A549 (cell line): ENCODE measurements at regions not wholly inside any gene's neighbourhood (a gene's known extent, or its start where the extent isn't known, plus 50 kb on each side); places are given as distances from the start of the nearest gene placed in this dataset.

Source experiments
- ATAC-seq, 2 experiments: fragments of 200-7000 bp in 1 of 2; fragments of >200 bp in 1 of 2; cut with Nextera tagmentation in 1 of 2; cut with Tn5 transposase in 1 of 2; 3 replicates each; pipeline versions ENCODE4 v1.8.0 to v1.9.1; 2018 to 2020; ENCODE audit warnings: mild to moderate bottlenecking in 1 of 2, moderate library complexity in 1 of 2
- CTCF ChIA-PET: fragments of 300-600 bp; sonication (Branson Sonifier 250); formaldehyde crosslinking; extraction: SDS; loops from one replicate; lab custom pipeline; 2021; ENCODE audit warnings: antibody characterized with exemption, inconsistent platforms; lab: Yijun Ruan, JAX
- POLR2A ChIA-PET: fragments of 350-600 bp; formaldehyde crosslinking; extraction: SDS; loops from one replicate; lab custom pipeline; 2021; ENCODE audit warnings: antibody characterized with exemption, inconsistent platforms; lab: Yijun Ruan, JAX
- DNase-seq, 2 experiments: peaks; one replicate each; pipeline versions ENCODE4 v3.0.0 to v3.0.0-alpha.2; 2011 to 2016; ENCODE audit warnings: low read depth in 1 of 2, low spot score in 1 of 2
- FAIRE-seq: peaks from 2 replicates; lab custom pipeline; 2011; peaks lifted over from hg19 to GRCh38; lab: Jason Lieb, UNC
- H3K27ac ChIP-seq, 2 experiments: fragments of >200 bp; sonication (Bioruptor Twin); formaldehyde crosslinking; 3 replicates each; pipeline ENCODE4 v1.5.1; 2016 to 2017
- H3K4me1 ChIP-seq: fragments of >200 bp; sonication (Bioruptor Twin); formaldehyde crosslinking; 3 replicates; pipeline ENCODE4 v1.6.1; 2016
- H3K4me2 ChIP-seq: fragments of >200 bp; sonication (Bioruptor Twin); formaldehyde crosslinking; 3 replicates; pipeline ENCODE4 v1.6.1; 2016
- H3K4me3 ChIP-seq: fragments of >200 bp; sonication (Bioruptor Twin); formaldehyde crosslinking; 3 replicates; pipeline ENCODE4 v1.5.1; 2016
- H3K9me3 ChIP-seq: fragments of >200 bp; sonication (Bioruptor Twin); formaldehyde crosslinking; 3 replicates; pipeline ENCODE4 v1.6.1; 2016
- ATOH8 ChIP-seq: fragments of 250-450 bp; sonication (Bioruptor Pico); IDR thresholded peaks from 2 replicates; pipeline ENCODE4 v1.5.0; 2020; ENCODE audit warnings: low read depth, mild to moderate bottlenecking, moderate library complexity
- CBX2 ChIP-seq: fragments of 200-600 bp; sonication (generic); IDR thresholded peaks from 2 replicates; pipeline ENCODE4 v1.6.1; 2016; ENCODE audit warnings: low read depth, mild to moderate bottlenecking, borderline replicate concordance
- CBX8 ChIP-seq: fragments of 200-600 bp; sonication (generic); IDR thresholded peaks from 2 replicates; pipeline ENCODE4 v1.6.1; 2016
- CEBPB ChIP-seq, 2 experiments: fragments of >200 bp in 1 of 2; sonication (Bioruptor Twin) in 1 of 2; formaldehyde crosslinking in 1 of 2; IDR thresholded peaks; 2 replicates each; pipeline ENCODE4 v1.6.1; 2012 to 2016
- CHD4 ChIP-seq: fragments of 200-600 bp; sonication (generic); IDR thresholded peaks from 2 replicates; pipeline ENCODE4 v1.6.1; 2016; ENCODE audit warnings: antibody characterized with exemption, mild to moderate bottlenecking, borderline replicate concordance
- EHF ChIP-seq: fragments of 250-450 bp; sonication (Bioruptor Pico); IDR thresholded peaks from 2 replicates; pipeline ENCODE4 v1.5.0; 2020; ENCODE audit warnings: mild to moderate bottlenecking
- EP300 ChIP-seq, 2 experiments: fragments of >200 bp; sonication (Bioruptor Twin); formaldehyde crosslinking; IDR thresholded peaks; 2 replicates in 1 of 2; 3 replicates in 1 of 2; pipeline ENCODE4 v1.6.1; 2016 to 2017
- ESRRA ChIP-seq: fragments of 150-350 bp; IDR thresholded peaks from 2 replicates; pipeline ENCODE4 v1.6.1; 2014; ENCODE audit warnings: mild to moderate bottlenecking, low read length, borderline replicate concordance
- FOSL2 ChIP-seq, 2 experiments: fragments of 450-650 bp in 1 of 2; fragments of >200 bp in 1 of 2; sonication (Bioruptor Twin) in 1 of 2; formaldehyde crosslinking; IDR thresholded peaks; 2 replicates each; pipeline versions ENCODE4 v1.5.0 to v1.6.1; 2016 to 2020; ENCODE audit warnings: mild to moderate bottlenecking in 1 of 2, moderate library complexity in 1 of 2
- GATA3 ChIP-seq: IDR thresholded peaks from 2 replicates; pipeline ENCODE4 v1.6.1; 2012; ENCODE audit warnings: borderline replicate concordance
- HEYL ChIP-seq: fragments of 250-450 bp; sonication (Bioruptor Pico); IDR thresholded peaks from 2 replicates; pipeline ENCODE4 v1.8.0; 2021; ENCODE audit warnings: mild to moderate bottlenecking, moderate library complexity
- HOXB13 ChIP-seq: fragments of 250-450 bp; sonication (Bioruptor Pico); IDR thresholded peaks from 2 replicates; pipeline ENCODE4 v1.5.0; 2020; ENCODE audit warnings: low read depth, mild to moderate bottlenecking, moderate library complexity
- HOXB5 ChIP-seq: fragments of 250-450 bp; sonication (Bioruptor Pico); IDR thresholded peaks from 2 replicates; pipeline ENCODE4 v1.5.0; 2020; ENCODE audit warnings: mild to moderate bottlenecking, moderate library complexity
- JUN ChIP-seq, 2 experiments: fragments of >200 bp; sonication (Bioruptor Twin); formaldehyde crosslinking; IDR thresholded peaks; 2 replicates in 1 of 2; 3 replicates in 1 of 2; pipeline ENCODE4 v1.6.1; 2016 to 2017
- JUNB ChIP-seq: fragments of >200 bp; sonication (Bioruptor Twin); formaldehyde crosslinking; IDR thresholded peaks from 2 replicates; pipeline ENCODE4 v1.6.1; 2016
- KDM1A ChIP-seq: fragments of 200-600 bp; sonication (generic); IDR thresholded peaks from 2 replicates; pipeline ENCODE4 v1.6.1; 2016; ENCODE audit warnings: low read depth, mild to moderate bottlenecking
- MAX ChIP-seq: IDR thresholded peaks from 2 replicates; pipeline ENCODE4 v1.6.1; 2012
- MYC ChIP-seq: IDR thresholded peaks from 2 replicates; pipeline ENCODE4 v1.6.1; 2012; ENCODE audit warnings: mild to moderate bottlenecking, inconsistent platforms, low read length, improper control_type of control experiment, borderline replicate concordance
- NFE2L2 ChIP-seq: fragments of 150-350 bp; conservative IDR thresholded peaks from 2 replicates; pipeline ENCODE4 v1.6.1; 2014; ENCODE audit warnings: low read length
- NPAS2 ChIP-seq: fragments of 250-450 bp; sonication (Bioruptor Pico); IDR thresholded peaks from 2 replicates; pipeline ENCODE4 v1.8.0; 2022; ENCODE audit warnings: mild to moderate bottlenecking, moderate library complexity, borderline replicate concordance
- NR3C1 ChIP-seq: fragments of >200 bp; sonication (Bioruptor Twin); formaldehyde crosslinking; IDR thresholded peaks from 3 replicates; pipeline ENCODE4 v1.6.1; 2017
- POLR2A ChIP-seq: IDR thresholded peaks from 2 replicates; pipeline ENCODE4 v1.6.1; 2012; ENCODE audit warnings: mild to moderate bottlenecking, low read length
- RARB ChIP-seq: fragments of 250-450 bp; sonication (Bioruptor Pico); IDR thresholded peaks from 2 replicates; pipeline ENCODE4 v1.8.0; 2021; ENCODE audit warnings: mild to moderate bottlenecking, moderate library complexity
- RCOR1 ChIP-seq: fragments of 150-350 bp; IDR thresholded peaks from 2 replicates; pipeline ENCODE4 v1.6.1; 2014; ENCODE audit warnings: antibody characterized with exemption, low read length, low read depth
- REST ChIP-seq: fragments of 200-600 bp; sonication (generic); IDR thresholded peaks from 2 replicates; pipeline ENCODE4 v1.6.1; 2016; ENCODE audit warnings: antibody characterized with exemption, mild to moderate bottlenecking, moderate library complexity
- RNF2 ChIP-seq: fragments of 200-600 bp; sonication (generic); IDR thresholded peaks from 2 replicates; pipeline ENCODE4 v1.6.1; 2016; ENCODE audit warnings: low read depth, mild to moderate bottlenecking, antibody characterized with exemption, moderate library complexity, borderline replicate concordance
- SMC3 ChIP-seq: fragments of >200 bp; sonication (Bioruptor Twin); formaldehyde crosslinking; IDR thresholded peaks from 3 replicates; pipeline ENCODE4 v1.6.1; 2018; ENCODE audit warnings: inconsistent platforms
- SREBF2 ChIP-seq: fragments of 450-650 bp; IDR thresholded peaks from 2 replicates; pipeline ENCODE4 v1.6.1; 2014; ENCODE audit warnings: mild to moderate bottlenecking, moderate library complexity
- TFCP2L1 ChIP-seq: fragments of 250-450 bp; sonication (Bioruptor Pico); IDR thresholded peaks from 2 replicates; pipeline ENCODE4 v1.5.0; 2021; ENCODE audit warnings: mild to moderate bottlenecking
- TP53 ChIP-seq: fragments of 250-450 bp; sonication (Bioruptor Pico); IDR thresholded peaks from 2 replicates; pipeline ENCODE4 v1.5.0; 2021; ENCODE audit warnings: mild to moderate bottlenecking, moderate library complexity
- ZC3H11A ChIP-seq: fragments of 450-650 bp; IDR thresholded peaks from 2 replicates; pipeline ENCODE4 v1.6.1; 2014; ENCODE audit warnings: antibody characterized with exemption, mild to moderate bottlenecking
- ZNF302 ChIP-seq: fragments of 250-450 bp; sonication (Bioruptor Pico); IDR thresholded peaks from 2 replicates; pipeline ENCODE4 v1.9.0; 2021; ENCODE audit warnings: inconsistent platforms, mild to moderate bottlenecking, moderate library complexity
- WGBS: methylation state at CpG from one replicate; pipeline ENCODE4 v1.1.6; 2017; ENCODE audit errors: missing lambda C conversion rate; 5-methylcytosine and 5-hydroxymethylcytosine counted together
- TF ChIP-seq, protein P1 (sequence below): fragments of 150-350 bp; IDR thresholded peaks from 2 replicates; pipeline ENCODE4 v1.6.1; 2014; ENCODE audit warnings: low read depth, mild to moderate bottlenecking, low read length
- TF ChIP-seq, protein P2 (sequence below): fragments of 450-650 bp; IDR thresholded peaks from 2 replicates; pipeline ENCODE4 v1.6.1; 2014; ENCODE audit warnings: antibody characterized with exemption
- TF ChIP-seq, protein P3 (sequence below): fragments of >200 bp; sonication (Bioruptor Twin); formaldehyde crosslinking; IDR thresholded peaks from 2 replicates; pipeline ENCODE4 v1.6.1; 2016

DNA sequence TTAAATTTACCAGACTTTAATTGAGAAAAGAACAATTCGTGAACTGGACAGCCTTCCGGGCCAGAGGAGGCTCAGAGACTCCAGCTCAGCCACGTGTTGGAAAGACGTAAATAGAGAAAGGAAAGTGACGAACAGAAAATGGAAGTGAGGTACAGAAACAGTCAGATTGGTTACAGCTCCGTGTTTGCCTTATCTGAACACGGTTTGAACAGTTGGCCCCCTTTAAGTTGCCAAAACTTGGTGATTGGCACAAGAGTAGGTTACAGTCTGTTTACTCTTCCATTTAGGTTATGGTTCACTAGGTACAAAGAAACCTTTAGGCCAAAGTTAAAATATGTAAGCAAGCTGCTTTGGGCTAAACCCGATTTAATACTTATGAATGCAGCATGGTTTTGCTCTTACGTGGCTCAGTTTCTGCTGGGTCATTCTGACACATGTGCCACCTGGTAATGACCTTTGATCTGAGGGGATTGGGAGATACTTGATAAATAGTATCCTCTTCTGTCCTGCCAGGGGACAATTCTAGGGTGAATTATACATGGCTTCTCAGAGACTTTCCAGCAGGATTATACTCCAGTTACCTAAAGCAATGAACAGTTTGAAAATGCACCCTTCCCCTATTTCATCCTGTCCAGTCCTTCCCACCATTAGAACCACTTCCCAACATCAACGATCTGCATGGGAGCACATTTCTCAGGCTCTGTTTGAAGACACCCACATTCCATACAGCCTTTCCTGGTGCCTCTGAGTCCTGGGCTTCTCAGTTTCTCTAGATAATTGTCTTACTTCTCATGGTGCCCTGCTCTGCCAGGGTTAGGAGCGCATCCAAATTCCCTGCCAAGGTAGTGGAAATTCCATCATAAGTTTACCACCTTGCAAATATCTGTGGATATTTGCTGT, 65.1 kb upstream of the TGIF1 start:
- Histone ChIP-seq H3K9me3 (peaks cover 6% of the 10 kb centered on the region; the same call in 2 of the 3 replicates), H3K4me1 (peaks cover 48% of the 10 kb centered on the region), H3K4me2 (peak overlapping the region; percentile 43), H3K4me3 (no peak overlapping the region), H3K27ac (peak overlapping the region; percentile 79 to 83)
- POLR2A ChIA-PET, result no interaction called here
- FAIRE-seq (no peak), DNase-seq (peak; percentile 31 to 90), ATAC-seq (peak in 1 of 2 experiments; percentile 73; a peak in 3 of 6 replicates)
- CTCF ChIA-PET, result interaction anchor here (2.0 kb wide), 2 partner anchors 63 to 69 kb away, joined by 4 read pairs; no protein-coding TSS in a partner anchor
- 27% methylated on average over 11 of the region's 11 CpGs for WGBS
- TF ChIP-seq POLR2A, result no peak
- TF ChIP-seq HEYL (CRISPR knock-in tag), result peak; percentile 54; the same call in 1 of the 2 replicates
- peak; percentile 21; the same call in 1 of the 2 replicates for TF ChIP-seq HOXB5 (CRISPR knock-in tag)
- TF ChIP-seq KDM1A, result no peak
- TF ChIP-seq RCOR1, result no peak
- TF ChIP-seq JUNB, result no peak
- no peak for TF ChIP-seq SMC3
- peak in 1 of 2 experiments; percentile 30; a peak in 1 of 5 replicates for TF ChIP-seq JUN (IDR thresholded peaks at IDR 0.05)
- peak; percentile 44 for TF ChIP-seq ATOH8 (CRISPR knock-in tag)
- no peak for TF ChIP-seq TP53 (CRISPR knock-in tag)
- peak; percentile 82 for TF ChIP-seq NFE2L2
- TF ChIP-seq, protein P1, sequence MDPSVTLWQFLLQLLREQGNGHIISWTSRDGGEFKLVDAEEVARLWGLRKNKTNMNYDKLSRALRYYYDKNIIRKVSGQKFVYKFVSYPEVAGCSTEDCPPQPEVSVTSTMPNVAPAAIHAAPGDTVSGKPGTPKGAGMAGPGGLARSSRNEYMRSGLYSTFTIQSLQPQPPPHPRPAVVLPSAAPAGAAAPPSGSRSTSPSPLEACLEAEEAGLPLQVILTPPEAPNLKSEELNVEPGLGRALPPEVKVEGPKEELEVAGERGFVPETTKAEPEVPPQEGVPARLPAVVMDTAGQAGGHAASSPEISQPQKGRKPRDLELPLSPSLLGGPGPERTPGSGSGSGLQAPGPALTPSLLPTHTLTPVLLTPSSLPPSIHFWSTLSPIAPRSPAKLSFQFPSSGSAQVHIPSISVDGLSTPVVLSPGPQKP, result no peak
- TF ChIP-seq, protein P2, sequence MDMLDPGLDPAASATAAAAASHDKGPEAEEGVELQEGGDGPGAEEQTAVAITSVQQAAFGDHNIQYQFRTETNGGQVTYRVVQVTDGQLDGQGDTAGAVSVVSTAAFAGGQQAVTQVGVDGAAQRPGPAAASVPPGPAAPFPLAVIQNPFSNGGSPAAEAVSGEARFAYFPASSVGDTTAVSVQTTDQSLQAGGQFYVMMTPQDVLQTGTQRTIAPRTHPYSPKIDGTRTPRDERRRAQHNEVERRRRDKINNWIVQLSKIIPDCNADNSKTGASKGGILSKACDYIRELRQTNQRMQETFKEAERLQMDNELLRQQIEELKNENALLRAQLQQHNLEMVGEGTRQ, result 0 out of 2 replicates have a peak, but pooled peaks have one; percentile 16
- no peak for TF ChIP-seq RARB (CRISPR knock-in tag)
- peak; percentile 77 for TF ChIP-seq GATA3
- peak; percentile 80 for TF ChIP-seq MAX
- TF ChIP-seq TFCP2L1, result no peak
- TF ChIP-seq RNF2, result no peak
- no peak for TF ChIP-seq CBX8
- no peak; the same call in 1 of the 2 replicates for TF ChIP-seq ZNF302
- TF ChIP-seq EHF (CRISPR knock-in tag), result no peak
- no peak; a peak in 1 of 4 replicates for TF ChIP-seq CEBPB (IDR thresholded peaks at IDR 0.05)
- TF ChIP-seq REST, result no peak
- TF ChIP-seq MYC, result no peak
- no peak for TF ChIP-seq ZC3H11A
- TF ChIP-seq CHD4, result no peak
- no peak for TF ChIP-seq ESRRA
- TF ChIP-seq, protein P3, sequence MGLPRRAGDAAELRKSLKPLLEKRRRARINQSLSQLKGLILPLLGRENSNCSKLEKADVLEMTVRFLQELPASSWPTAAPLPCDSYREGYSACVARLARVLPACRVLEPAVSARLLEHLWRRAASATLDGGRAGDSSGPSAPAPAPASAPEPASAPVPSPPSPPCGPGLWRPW, result no peak
- peak in 1 of 2 experiments; percentile 52; a peak in 2 of 5 replicates for TF ChIP-seq EP300 (IDR thresholded peaks at IDR 0.05)
- no peak for TF ChIP-seq CBX2
- peak; percentile 10; the same call in 1 of the 2 replicates for TF ChIP-seq HOXB13 (CRISPR knock-in tag)
- no peak for TF ChIP-seq NPAS2 (CRISPR knock-in tag)
- no peak for TF ChIP-seq NR3C1
- no peak for TF ChIP-seq FOSL2 (IDR thresholded peaks at IDR 0.05)
- TF ChIP-seq FOSL2 (CRISPR knock-in tag; IDR thresholded peaks at IDR 0.05), result 0 out of 2 replicates have a peak, but pooled peaks have one; percentile 20
- TF ChIP-seq SREBF2, result no peak
